ENCODE measurements at regions not wholly inside any gene's neighbourhood (a gene's known extent, or its start where the extent isn't known, plus 50 kb on each side); places are given as distances from the start of the nearest gene placed in this dataset.

- Histone ChIP-seq H3K36me3 (no peaks in the 10 kb centered on the region), H3K4me3 (no peak overlapping the region), H3K27me3 (replicated peaks; ENCODE audit: insufficient read depth) (no peaks in the 10 kb centered on the region), H3K4me1 (ENCODE audit: control insufficient read depth in 1 of 2, low read depth in 2 of 2) (peaks cover 4 to 9% of the 10 kb centered on the region in 2 donors), H3K9me3 (no peaks in the 10 kb centered on the region), H3K27ac (no peak overlapping the region)
- no peak for TF ChIP-seq CTCF (IDR thresholded peaks at IDR 0.05)
- no peak for DNase-seq (ENCODE audit: low spot score)
- ATAC-seq (ENCODE audit: insufficient number of reproducible peaks, low FRiP score, low read depth), result no peak
Observed at GRCh38 chr21:28725396-28725795, 267.3 kb downstream of the LTN1 start.

- H3K4me1 ChIP-seq (ENCODE audit: control insufficient read depth in 1 of 2, low read depth in 2 of 2), result peaks cover 4 to 9% of the 10 kb centered on the region in 2 donors
- DNase-seq (ENCODE audit: low spot score) (no peak), ATAC-seq (ENCODE audit: insufficient number of reproducible peaks, low FRiP score, low read depth) (no peak)
- H3K36me3 ChIP-seq, result no peaks in the 10 kb centered on the region
- H3K27ac ChIP-seq, result no peak overlapping the region
- no peaks in the 10 kb centered on the region for H3K9me3 ChIP-seq
- no peak overlapping the region for H3K4me3 ChIP-seq
- no peaks in the 10 kb centered on the region for H3K27me3 ChIP-seq (replicated peaks; ENCODE audit: insufficient read depth)
- TF ChIP-seq CTCF (IDR thresholded peaks at IDR 0.05), result no peak
Observed at GRCh38 chr21:28723646-28724045, 269.0 kb downstream of the LTN1 start.

GRCh38 chr21:28719723-28720122, 273.0 kb downstream of the LTN1 start:
- Histone ChIP-seq H3K4me3 (no peak overlapping the region), H3K36me3 (no peaks in the 10 kb centered on the region), H3K27ac (no peak overlapping the region), H3K9me3 (no peaks in the 10 kb centered on the region), H3K4me1 (ENCODE audit: control insufficient read depth in 1 of 2, low read depth in 2 of 2) (peaks cover 4 to 9% of the 10 kb centered on the region in 2 donors), H3K27me3 (replicated peaks; ENCODE audit: insufficient read depth) (no peaks in the 10 kb centered on the region)
- ATAC-seq (ENCODE audit: insufficient number of reproducible peaks, low FRiP score, low read depth) (no peak), DNase-seq (ENCODE audit: low spot score) (no peak)
- TF ChIP-seq CTCF (IDR thresholded peaks at IDR 0.05), result no peak

- Histone ChIP-seq H3K36me3 (no peaks in the 10 kb centered on the region), H3K9me3 (no peaks in the 10 kb centered on the region), H3K27me3 (replicated peaks; ENCODE audit: insufficient read depth) (no peaks in the 10 kb centered on the region), H3K4me3 (no peak overlapping the region), H3K4me1 (ENCODE audit: control insufficient read depth in 1 of 2, low read depth in 2 of 2) (no peaks in the 10 kb centered on the region), H3K27ac (no peak overlapping the region)
- TF ChIP-seq CTCF (IDR thresholded peaks at IDR 0.05), result no peak
- DNase-seq (ENCODE audit: low spot score) (no peak), ATAC-seq (ENCODE audit: insufficient number of reproducible peaks, low FRiP score, low read depth) (no peak)
Observed at GRCh38 chr21:28714777-28715464, 277.8 kb downstream of the LTN1 start.

- Histone ChIP-seq H3K9me3 (no peaks in the 10 kb centered on the region), H3K27me3 (replicated peaks; ENCODE audit: insufficient read depth) (no peaks in the 10 kb centered on the region), H3K36me3 (no peaks in the 10 kb centered on the region), H3K4me1 (ENCODE audit: control insufficient read depth in 1 of 2, low read depth in 2 of 2) (no peaks in the 10 kb centered on the region), H3K4me3 (no peak overlapping the region), H3K27ac (no peak overlapping the region)
- ATAC-seq (ENCODE audit: insufficient number of reproducible peaks, low FRiP score, low read depth) (no peak), DNase-seq (ENCODE audit: low spot score) (no peak)
- TF ChIP-seq CTCF (IDR thresholded peaks at IDR 0.05), result no peak
Observed at GRCh38 chr21:28712411-28712810, 280.3 kb downstream of the LTN1 start.

Data from thoracic aorta (tissue), 2 donors.